ENCODE measurements at regions not wholly inside any gene's neighbourhood (a gene's known extent, or its start where the extent isn't known, plus 50 kb on each side); places are given as distances from the start of the nearest gene placed in this dataset.

DNA sequence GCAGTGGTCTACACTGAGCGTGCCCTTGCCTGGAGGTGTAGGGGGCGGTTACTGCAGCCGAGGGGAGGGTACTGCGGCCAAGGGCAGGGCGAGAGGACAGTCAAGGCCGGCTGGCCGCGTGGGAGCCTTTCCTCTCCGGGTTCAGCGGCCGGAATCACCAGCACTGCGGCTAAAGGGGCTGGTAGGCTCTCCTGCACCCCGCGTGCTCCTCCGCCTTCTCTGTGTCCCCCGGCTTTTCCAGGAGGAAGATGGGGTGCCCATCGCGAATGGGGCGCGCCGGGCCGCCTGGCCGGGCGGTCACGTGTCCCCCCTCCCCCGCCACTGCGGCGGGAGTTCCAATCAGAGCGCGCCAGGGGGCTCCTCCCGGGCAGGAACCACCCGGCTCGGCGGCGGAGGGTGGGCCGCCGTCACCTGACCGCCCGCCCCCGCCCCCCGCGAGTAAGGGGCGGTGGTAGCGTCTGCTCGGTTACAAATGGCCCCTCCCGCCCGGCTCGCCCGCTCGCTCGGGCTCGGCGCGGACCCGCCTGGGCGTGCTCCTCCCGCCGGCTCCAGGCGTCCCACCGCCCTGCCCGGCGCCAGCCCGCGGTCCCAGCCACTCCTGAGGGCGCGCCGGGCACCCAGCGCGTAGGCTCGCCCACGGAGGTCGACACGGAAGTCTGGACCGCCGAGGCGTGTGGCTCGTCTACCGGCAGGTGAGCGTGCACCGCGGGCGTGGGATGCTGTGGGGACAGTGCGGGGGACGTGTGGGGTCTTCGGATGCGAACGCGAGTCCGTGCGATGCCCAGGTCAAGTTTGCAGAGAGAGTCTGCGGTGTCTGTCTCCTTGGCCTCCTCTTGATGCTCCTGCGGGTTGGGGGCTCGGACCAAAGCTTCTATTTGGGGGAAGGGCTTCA lies 242.6 kb upstream of the TOPAZ1 start (continued):
- TF ChIP-seq KAT2A (conservative IDR thresholded peaks at IDR 0.05; ENCODE audit: control insufficient read depth, low read depth, low read length) (no peak), NR2C1 (IDR thresholded peaks at IDR 0.05) (no peak), RAD51 (IDR thresholded peaks at IDR 0.05) (peak; percentile 84), SIN3A (IDR thresholded peaks at IDR 0.05; ENCODE audit: low read depth, low read length) (no peak), PKNOX1 (IDR thresholded peaks at IDR 0.05) (no peak), SMC3 (IDR thresholded peaks at IDR 0.05; ENCODE audit: borderline replicate concordance, low read length) (no peak), STAT3 (IDR thresholded peaks at IDR 0.05; ENCODE audit: low read depth, low read length) (no peak), TBL1XR1 (IDR thresholded peaks at IDR 0.05; ENCODE audit: low read depth, low read length) (no peak), POLR2A (IDR thresholded peaks at IDR 0.05; ENCODE audit: low read depth, low read length) (peak; percentile 83), USF1 (IDR thresholded peaks at IDR 0.05; ENCODE audit: borderline replicate concordance, extremely low read length, insufficient read depth, low read depth, low read length) (peak; percentile 90), NFYA (IDR thresholded peaks at IDR 0.05; ENCODE audit: borderline replicate concordance, low read depth, low read length) (no peak), NFIC (IDR thresholded peaks at IDR 0.05; ENCODE audit: low read depth, low read length) (no peak), FOS (IDR thresholded peaks at IDR 0.05; ENCODE audit: borderline replicate concordance, extremely low read depth, insufficient read length) (no peak), EGR1 (IDR thresholded peaks at IDR 0.05; ENCODE audit: borderline replicate concordance in 1 of 2, low read depth in 2 of 2, low read length in 2 of 2) (peak in 1 of 2 experiments; percentile 88; a peak in 2 of 3 replicates), ZNF207 (IDR thresholded peaks at IDR 0.05; ENCODE audit: borderline replicate concordance) (peak; percentile 64; the same call in 1 of the 2 replicates), MLLT1 (IDR thresholded peaks at IDR 0.05) (0 out of 2 replicates have a peak, but pooled peaks have one; percentile 20), RFX5 (IDR thresholded peaks at IDR 0.05; ENCODE audit: low read depth, low read length) (no peak), ETV6 (conservative IDR thresholded peaks at IDR 0.05 in 1 of 2, IDR thresholded peaks at IDR 0.05 in 1 of 2; ENCODE audit: borderline replicate concordance in 1 of 2, low read depth in 1 of 2) (no peak), FOXM1 (IDR thresholded peaks at IDR 0.05; ENCODE audit: low read depth, low read length) (no peak), MTA3 (IDR thresholded peaks at IDR 0.05; ENCODE audit: borderline replicate concordance, low read length) (no peak), NR2C2 (IDR thresholded peaks at IDR 0.05; ENCODE audit: borderline replicate concordance, control insufficient read depth, insufficient read length, low read depth) (no peak), SREBF2 (IDR thresholded peaks at IDR 0.05; ENCODE audit: low read length) (no peak), POU2F2 (IDR thresholded peaks at IDR 0.05; ENCODE audit: borderline replicate concordance, low read depth, low read length) (peak; percentile 49; the same call in 1 of the 3 replicates), IRF5 (IDR thresholded peaks at IDR 0.05; ENCODE audit: borderline replicate concordance) (no peak)
- TF ChIP-seq, protein P1, sequence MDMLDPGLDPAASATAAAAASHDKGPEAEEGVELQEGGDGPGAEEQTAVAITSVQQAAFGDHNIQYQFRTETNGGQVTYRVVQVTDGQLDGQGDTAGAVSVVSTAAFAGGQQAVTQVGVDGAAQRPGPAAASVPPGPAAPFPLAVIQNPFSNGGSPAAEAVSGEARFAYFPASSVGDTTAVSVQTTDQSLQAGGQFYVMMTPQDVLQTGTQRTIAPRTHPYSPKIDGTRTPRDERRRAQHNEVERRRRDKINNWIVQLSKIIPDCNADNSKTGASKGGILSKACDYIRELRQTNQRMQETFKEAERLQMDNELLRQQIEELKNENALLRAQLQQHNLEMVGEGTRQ (IDR thresholded peaks at IDR 0.05; ENCODE audit: borderline replicate concordance, low read depth, low read length), result peak; percentile 72
